ENCODE measurements at regions not wholly inside any gene's neighbourhood (a gene's known extent, or its start where the extent isn't known, plus 50 kb on each side); places are given as distances from the start of the nearest gene placed in this dataset.
"Not testable (repeated sequence)": the region's sequence is repeated elsewhere in the genome, so short reads cannot be mapped to it uniquely, and the experiment has no call there.

DNA sequence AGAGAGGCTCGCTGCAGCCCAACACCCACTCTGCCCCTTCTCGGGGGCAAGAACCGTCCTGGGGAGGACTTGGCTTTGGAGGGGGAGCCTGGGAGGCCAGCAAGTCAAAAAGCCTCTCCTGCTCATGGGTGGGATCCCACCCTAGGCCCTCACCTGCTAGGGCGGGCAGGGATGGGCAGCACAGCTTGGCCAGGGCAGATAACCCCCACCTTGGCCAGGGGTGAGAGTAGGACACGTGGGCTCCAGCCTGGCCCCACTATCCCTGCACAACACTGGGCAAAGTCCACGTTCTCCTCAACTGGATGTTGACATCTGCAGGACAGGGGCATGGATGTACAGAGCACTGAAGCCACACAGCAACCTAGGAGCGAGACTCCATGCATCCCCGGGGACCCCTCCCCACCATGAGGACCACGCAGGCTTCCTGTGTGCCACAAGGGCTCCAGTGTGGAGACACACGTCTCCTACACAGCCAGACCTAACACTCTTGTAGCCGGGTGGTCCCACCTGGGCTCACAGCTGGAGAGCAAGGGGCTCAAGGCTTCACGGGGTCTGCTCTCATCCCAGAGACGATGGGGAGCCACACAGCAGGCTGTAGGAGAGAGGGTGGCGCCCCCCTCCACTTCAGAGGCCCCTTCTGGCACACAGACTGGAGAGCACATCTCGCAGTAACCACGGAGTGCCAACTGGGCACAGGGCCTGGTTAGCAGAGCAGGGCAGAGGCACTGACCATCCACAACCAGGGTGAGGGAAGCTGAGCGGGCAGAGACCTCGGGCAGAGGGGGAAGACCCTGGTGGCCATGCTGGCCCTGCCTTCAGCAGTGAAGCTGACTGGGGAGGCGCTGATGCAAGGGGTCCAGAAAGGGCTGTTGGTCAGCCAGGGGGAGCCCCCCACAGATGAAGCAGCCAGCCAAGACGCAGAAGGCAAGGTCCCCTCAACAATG is 171.1 kb downstream of the CRYBB2 start:
- no peak for DNase-seq (ENCODE audit: low read depth in 2 of 2, low spot score in 1 of 2)

DNA sequence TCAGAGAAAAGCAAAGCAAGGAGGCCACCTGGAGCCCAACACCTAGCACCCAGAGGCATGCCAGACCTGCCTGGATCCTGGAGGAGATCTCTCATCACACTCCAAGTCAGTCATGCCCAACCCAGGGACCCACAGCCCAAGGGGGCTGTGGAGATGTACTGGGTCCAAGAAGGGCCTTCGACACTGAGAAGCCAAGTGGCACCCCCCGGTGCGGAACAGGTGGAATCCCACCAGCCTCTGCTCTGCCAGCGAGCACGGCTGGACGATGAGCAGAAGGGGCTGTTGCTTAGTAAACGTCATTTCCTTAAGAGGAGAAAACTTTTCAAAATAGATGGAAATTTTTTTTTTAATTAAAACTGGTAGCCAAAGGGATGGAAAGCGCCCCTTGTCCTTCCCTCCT is 171.9 kb upstream of the GRK3 start:
- no peak for DNase-seq (ENCODE audit: low read depth in 2 of 2, low spot score in 1 of 2)

DNA sequence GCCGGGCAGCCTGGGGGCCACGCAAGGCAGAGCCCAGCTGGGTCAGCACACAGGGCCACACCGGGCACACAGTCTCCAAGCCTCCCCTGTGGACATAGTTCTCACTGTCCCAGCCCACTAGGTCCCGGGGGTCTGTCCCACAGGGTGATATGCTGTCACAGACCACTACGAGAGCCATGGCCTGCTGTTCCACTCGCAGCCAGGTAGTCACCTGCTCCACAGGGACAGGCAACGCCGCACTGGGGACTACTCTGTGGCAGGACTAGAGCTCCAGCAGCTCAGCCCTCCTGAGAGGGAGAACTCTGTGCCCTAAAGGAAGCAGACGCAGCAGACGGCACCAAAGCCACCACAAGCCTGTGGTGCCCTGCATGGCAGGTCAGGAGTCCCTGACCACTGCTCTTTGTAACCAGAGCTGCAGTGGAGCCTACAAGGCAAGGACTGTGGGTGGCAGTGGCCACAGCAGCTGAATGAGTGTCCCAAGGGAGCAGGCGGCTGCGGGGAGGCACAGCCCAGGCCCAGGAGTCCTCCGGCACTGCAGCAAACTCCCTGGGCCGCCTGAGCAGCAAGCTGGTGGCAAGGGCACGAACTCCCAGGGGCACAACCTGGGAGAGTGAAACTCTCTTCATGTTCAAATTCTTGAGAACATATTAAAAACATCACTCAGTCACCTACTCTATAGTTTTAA is 171.2 kb upstream of the GRK3 start:
- no peak for DNase-seq (ENCODE audit: low read depth in 2 of 2, low spot score in 1 of 2)

DNA sequence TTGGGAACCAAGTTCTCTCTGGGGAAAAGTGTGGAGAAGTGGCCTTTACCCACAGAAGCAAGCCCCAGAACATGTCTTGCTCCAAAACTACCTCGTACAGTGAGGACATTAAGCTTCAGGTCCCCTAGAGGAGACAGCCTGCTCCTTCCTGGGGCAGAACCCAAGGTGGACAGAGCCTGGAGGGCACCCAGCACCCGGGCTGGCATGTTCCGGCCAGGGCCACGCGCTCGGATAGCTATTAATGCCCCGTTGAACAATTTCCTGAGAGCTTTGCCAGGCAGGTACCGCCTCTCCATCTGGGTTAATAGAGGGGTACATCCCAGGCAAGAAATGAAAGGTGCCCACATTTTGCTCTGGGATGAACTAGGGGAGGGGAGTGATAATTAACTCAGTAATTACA is 169.0 kb upstream of the GRK3 start:
- DNase-seq (ENCODE audit: low read depth in 2 of 2, low spot score in 1 of 2), result no peak

DNA sequence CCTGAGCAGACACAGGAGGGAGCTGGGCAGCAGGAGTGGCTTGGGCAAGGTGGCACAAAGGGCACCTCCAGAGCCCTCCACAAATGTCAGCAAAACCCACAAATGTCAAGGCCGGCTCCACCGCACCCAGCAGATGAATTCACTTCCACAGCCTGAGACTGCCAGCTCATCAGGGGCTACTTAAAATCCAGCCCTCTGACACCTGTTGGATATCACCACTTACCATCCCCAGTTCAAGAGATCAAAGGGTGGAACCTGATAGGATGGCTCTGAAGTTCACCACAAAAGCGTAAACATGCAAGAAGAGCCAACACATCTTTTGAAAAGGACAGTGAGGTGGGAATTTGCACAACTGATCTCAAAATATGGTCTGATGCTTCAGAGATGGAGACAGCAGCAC is 168.6 kb upstream of the GRK3 start:
- DNase-seq (ENCODE audit: low read depth in 2 of 2, low spot score in 1 of 2), result no peak

DNA sequence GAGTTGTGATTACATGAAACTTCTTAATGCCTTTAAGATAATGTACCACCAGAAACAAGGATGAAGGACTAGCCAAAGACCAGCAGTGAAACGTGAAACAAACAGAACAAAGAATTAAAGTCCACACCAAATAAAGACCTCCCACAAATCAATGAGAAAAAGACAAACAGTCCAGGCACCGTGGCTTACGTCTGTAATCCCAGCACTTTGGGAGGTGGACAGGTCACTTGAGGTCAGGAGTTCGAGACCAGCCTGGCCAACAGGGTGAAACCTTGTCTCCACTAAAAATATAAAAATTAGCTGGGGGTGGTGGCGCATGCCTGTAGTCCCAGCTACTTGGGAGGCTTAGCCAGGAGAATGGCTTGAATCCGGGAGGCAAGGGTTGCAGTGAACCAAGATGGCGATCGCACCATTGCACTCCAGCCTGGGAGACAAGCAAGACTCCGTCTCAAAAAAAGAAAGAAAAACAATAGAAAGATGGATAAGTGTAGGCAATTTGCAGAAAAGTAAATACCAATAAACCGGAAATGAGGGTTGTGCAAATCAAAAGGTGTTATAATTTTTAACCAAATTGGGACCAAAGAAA is 167.8 kb upstream of the GRK3 start:
- no peak for DNase-seq (ENCODE audit: low read depth in 2 of 2, low spot score in 1 of 2)

DNA sequence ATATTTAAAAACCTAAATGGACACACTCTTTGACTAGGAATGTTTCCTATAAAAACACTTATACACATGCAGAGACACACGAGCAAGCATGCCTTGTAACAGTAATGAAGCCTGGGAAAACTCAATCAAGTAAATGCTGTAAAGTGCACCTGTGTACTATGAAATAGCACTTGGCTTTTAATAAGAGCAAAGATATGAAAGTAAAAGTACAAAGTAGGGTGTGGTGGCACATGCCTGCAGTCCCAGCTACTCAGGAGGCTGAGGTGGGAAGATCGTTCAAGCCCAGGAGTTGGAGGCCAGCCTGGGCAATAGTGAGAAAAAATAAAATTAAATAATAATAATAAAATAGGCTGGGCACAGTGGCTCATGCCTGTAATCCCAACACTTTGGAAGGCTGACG is 166.9 kb upstream of the GRK3 start:
- DNase-seq (ENCODE audit: low read depth in 2 of 2, low spot score in 1 of 2), result no peak

DNA sequence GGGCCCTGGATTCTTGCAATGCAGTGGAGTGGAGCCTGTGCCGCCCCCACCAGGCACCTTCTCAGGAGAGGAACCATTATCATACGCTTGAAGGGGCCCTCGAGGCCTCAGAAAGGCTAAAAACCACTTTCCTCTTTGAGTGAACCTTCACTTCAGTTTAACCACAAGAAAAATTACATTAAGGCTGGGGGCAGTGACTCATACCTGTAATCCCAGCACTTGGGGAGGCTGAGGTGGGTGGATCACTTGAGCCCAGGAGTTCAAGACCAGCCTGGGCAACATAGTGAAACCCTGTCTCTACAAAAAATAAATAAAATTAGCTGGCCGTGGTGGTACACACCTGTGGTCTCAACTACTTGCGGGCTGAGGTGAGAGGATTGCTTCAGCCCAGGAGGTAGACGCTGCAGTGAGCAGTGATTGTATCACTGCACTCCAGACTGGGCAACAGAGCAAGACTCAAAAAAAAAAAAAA is 165.8 kb upstream of the GRK3 start:
- not testable (repeated sequence) for DNase-seq (ENCODE audit: low read depth in 2 of 2, low spot score in 1 of 2)

DNA sequence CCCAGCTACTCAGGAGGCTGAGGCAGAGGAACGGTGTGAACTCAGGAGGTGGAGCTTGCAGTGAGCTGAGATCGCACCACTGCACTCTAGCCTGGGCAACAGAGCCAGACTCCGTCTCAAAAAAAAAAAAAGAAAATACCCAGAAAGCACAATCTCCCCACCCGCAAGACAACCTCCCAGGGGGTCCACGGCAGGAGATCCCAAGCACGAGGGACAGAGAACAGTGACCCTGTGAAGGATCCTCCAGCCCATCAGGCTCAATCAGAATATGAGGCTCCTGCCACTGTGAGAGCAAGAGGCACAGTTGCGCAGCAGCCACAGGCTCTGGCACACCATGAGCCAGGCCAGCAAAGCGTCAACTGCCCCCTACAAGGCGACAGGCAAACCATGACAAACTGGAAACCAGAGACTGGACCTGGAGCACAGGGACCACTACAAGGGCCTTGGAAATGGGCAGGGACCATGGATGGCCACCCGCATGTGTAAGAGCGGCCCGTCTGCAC is 164.8 kb upstream of the GRK3 start:
- DNase-seq (ENCODE audit: low read depth in 2 of 2, low spot score in 1 of 2), result no peak

DNA sequence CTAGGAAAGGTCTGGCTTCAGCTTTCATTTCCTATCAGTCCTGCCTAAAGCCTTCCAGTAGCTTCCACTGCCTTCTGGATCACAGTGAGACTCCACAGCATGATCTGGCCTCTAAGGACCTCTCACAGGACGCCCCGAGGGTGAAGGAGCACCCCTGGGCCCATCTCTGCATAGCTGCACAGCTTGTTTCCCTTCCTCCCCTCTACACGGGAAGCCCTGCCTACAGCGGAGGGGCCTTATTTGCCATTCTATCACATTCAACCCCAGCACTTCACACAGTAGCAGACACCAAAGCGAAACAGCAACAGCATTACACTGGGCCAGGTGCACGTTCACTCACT is 162.3 kb upstream of the GRK3 start:
- DNase-seq (ENCODE audit: low read depth in 2 of 2, low spot score in 1 of 2), result no peak

DNA sequence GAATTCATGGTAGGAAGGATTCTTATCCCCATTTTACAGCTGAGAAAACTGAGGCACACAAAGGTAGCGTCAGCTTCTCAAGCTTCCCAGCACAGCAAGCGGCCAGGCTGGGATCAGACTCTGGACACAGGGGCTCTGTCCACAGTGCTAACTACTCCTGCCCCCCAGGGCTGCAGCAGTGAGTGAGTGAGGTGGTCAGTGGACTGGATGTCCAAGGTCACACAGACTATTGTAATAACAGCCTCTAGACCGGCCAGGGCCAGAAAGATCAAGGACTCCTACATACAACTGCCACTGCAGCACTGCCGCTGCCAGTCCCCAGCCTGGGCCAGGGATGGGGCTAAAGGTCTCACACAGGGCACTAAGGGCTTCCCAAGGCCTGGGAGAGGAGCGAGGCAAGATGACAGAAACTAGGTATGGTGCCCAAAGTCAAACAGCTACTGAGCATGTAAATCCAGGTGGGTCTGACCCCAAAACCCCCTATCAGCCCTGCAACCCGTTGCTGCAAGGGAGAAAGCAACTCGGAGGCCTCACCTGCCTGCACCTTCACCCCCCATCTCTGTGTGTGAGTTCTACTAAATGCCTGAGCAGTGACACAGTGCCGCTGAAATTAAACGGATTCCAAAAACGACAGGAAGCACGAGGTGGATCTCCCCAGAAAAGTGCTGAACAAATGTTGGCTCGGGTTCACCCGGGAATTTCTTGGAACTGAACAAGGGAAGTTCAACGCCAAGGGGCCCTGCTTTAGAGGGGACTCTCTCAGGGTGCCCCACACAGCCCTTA is 161.8 kb upstream of the GRK3 start:
- DNase-seq (ENCODE audit: low read depth in 2 of 2, low spot score in 1 of 2), result no peak

DNA sequence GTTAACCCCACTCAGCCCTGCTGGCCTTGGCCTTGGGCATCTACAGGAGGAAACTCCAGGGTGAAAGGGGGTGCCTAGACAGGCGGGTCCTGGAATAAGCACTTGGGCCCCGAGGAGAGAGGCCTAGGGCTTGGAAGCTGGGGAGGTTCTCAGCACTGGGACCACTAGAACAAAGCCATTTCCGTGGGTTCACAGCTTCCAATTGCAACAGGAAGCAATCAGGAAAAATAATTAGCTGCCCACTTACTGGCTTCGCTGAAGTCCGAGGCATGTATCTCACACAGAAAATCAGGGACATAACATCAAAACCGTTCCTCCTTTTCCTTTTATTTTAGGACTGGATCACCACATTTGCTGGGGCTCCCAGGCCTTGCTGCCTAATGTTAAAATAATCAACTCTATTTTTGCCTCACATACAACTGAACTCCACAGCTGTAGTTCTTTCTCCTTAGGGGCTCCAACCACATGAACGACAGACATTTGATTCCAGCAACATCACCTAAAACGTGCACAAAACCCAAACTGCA is 161.1 kb upstream of the GRK3 start:
- DNase-seq (ENCODE audit: low read depth in 2 of 2, low spot score in 1 of 2), result no peak

DNA sequence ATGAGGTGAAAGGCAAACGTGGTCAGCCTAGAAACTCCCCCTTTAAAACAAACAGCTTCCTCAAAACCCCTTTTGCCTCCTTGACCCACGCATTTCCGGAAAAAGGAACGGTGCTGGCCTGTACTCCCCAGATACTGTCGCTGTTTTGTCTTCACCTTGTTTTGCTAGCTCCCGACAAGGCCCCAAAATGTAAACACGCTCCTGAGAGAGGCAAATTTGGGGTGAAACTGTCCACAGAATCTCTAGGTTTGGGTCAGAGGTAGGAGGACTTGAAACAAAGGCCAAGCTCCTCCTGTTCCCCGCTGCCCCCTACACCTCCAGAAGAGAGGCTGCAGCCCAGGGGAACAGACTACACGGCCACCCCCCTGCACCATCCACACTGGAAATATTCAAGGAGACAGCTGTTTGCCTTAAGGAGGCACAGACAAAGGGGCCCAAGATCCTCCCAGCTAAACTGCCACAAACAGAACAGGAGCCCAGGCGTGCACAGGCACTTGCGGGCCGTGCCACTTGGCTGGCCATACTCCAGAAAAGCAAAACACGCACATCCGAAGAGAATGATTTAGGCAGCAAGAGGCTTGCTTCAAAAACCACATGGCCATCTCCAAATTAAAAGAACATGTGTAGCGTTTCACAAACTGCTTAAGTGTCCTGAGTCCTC is 160.5 kb upstream of the GRK3 start:
- DNase-seq (ENCODE audit: low read depth in 2 of 2, low spot score in 1 of 2), result no peak

DNA sequence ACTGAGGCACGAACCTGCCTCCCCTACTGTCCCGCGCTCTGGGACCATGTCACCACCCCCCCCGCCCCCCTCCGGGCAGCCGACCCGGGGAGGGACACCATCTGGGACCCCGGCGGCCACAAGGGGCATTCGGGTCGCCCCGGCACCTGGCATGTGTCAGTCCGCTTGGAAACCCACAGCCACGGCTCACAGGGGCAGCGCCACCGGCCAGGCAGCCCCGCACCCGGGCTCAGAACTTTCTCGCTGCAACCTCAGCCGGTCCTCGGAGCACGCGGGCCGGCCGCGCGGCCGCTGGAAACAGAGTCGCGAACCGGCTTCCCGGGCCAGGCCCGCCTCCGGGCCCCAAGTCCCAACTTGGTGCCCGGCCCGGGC is 159.9 kb upstream of the GRK3 start:
- DNase-seq (ENCODE audit: low read depth in 2 of 2, low spot score in 1 of 2), result no peak

DNA sequence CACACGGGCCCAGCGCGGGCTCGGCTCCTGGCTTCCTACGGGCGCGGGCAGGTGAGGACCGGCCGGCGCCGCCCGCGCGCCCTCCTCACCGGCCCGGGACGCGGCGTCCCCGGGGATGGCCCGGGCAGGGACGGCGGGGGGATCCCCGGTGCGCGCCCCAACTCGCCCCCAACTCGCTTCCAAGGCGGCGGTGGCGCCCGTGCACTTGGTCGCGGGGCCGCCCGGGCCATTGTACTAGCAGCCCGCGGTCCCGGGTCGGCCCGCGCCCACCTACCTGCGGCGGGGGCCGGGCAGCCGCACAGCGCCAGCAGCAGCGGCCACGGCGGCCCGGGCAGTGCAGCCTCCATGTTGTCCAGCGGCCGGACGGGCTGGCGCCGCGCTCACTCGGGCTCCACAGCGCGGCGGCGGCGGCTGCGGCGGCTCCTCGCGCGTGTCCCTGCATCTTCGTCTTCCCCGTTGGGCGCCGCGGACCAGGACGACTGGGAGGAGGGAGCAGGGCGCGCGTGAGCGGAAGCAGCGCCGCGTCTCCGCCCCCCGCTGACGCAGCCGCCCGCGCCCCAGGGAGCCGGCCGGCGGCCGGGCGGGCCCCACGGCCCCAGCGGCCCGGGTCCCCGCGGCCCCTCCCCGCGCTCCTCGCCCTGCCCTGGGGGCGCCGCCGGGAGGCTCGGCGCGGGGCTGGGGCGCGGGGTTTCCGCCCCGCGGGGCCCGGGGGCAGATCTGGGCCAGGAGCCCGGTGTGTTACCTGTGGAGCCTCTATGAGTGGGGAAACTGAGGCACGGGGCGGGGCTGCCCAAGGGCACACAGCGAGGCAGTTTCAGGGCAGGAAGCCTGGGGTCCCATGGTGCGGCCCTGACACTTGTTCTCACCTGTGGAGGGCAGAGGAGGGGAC is 159.3 kb upstream of the GRK3 start:
- DNase-seq (ENCODE audit: low read depth in 2 of 2, low spot score in 1 of 2), result peak in 1 of 2 donors; percentile 12

DNA sequence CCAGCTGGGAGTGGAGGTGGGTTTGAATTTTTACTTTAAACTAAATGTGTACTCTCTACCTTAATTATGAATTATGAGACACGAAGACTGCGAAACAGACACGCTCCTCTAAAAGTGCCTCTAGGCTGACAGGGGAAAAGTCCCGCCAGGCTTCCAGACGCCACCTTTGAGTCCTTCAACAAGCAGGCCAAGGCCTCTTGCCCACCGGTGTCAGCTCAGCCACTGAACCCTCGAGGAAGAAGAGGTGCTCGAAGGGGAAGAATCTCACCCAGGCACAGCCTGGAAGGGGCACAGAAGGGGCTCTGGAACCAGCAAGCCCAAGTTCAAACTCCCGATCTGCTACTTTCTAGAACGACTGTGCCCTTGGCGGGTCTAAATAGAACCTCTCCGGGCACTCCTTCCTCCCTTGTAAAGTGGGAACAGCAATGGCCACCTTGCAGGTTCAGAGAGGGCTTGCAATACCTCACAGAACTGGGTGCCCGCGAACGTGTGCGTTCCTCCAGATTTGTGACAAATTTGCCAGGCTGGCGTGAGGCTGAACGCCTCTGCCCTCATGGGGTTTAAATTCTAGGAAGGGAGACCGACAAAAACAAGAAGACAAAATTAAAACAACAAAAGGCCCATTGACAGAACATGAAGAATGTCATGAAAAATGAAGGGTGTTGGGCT is 158.5 kb upstream of the GRK3 start:
- no peak for DNase-seq (ENCODE audit: low read depth in 2 of 2, low spot score in 1 of 2)

DNA sequence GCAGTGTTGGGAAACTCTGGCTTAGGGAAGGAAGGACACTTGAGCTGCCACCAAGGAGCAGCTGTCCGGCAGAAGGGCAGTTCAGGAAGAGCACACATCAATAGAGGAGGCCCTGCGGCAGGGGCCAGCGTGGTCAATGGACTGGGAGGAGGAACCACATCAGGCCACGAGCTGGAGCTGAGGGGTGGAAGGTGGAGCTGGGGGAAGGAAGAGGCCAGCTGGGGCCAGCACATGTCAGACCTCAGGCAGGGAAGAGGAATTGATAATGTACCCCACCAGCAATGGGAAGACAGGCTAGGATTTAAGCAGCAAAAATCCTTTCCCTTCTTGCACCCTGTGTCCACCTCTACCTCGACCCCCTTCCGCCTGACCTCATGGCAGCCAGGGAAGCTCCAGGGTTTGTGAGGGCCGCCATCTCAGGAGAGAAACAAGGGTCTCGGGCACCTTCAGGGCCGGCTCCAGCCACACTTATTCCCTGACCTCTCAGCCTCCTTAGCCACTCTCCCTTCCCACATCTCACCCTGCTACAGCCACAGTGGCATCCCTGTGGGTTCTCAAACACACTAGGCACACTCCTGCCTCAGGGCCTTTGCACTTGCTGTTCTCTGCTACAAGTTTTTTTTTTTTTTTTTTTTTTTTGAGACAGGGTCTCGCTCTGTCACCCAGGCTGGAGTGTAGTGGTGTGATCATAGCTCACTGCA is 157.8 kb upstream of the GRK3 start:
- DNase-seq (ENCODE audit: low read depth in 2 of 2, low spot score in 1 of 2), result no peak

DNA sequence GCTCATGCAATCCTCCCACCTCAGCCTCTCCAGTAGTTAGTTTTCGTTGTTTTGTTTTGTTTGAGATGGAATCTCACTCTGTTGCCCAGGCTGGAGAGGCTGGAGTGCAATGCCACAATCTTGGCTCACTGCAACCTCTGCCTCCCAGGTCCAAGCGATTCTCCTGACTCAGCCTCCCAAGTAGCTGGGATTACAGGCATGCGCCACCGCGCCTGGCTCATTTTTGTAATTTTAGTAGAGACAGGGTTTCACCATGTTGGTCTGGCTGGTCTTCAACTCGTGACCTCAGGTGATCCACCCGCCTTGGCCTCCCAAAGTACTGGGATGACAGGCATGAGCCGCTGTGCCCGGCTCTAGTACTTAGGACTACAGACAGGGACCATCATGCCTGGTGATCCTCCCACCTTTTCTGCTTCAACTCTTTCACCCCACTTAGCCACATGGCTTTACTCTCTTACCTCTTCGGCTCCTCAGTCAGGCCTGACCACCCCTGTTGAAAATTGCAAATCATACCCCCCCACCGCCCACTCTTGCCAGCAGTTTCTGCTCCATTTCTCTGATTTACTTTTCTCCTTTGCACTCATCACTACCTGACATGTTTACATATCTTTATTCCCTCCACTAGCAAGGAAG is 157.1 kb upstream of the GRK3 start:
- DNase-seq (ENCODE audit: low read depth in 2 of 2, low spot score in 1 of 2), result no peak
